Naive thymus-derived CD4-positive, alpha-beta T cell (primary cell): ENCODE measurements at regions not wholly inside any gene's neighbourhood (a gene's known extent, or its start where the extent isn't known, plus 50 kb on each side); places are given as distances from the start of the nearest gene placed in this dataset.

Experiments
- ATAC-seq: fragments of 150-1000 bp; cut with Tn5 transposase; 2 replicates; pipeline ENCODE4 v1.10.0; 2021; ENCODE audit warnings: mild to moderate bottlenecking, moderate library complexity
- CTCF ChIA-PET: fragments of 350-600 bp; sonication (Branson Sonifier 250); formaldehyde crosslinking; loops from one replicate; lab custom pipeline; 2021; ENCODE audit warnings: antibody characterized with exemption; lab: Charles Lee
- POLR2A ChIA-PET: fragments of 350-600 bp; sonication (Branson Sonifier 250); formaldehyde crosslinking; loops from one replicate; lab custom pipeline; 2021; ENCODE audit warnings: antibody characterized with exemption, inconsistent platforms; lab: Charles Lee
- DNase-seq, 9 donors: peaks; one replicate each; pipeline versions ENCODE4 v3.0.0 to v3.0.0-alpha.2; 2020 to 2022; ENCODE audit warnings: mixed read lengths in 1 of 9
- H3K27ac ChIP-seq: one replicate; pipeline ENCODE4 v1.7.0; 2013; ENCODE audit warnings: mild to moderate bottlenecking, low read depth, low read length, moderate library complexity
- H3K27me3 ChIP-seq, 2 donors: one replicate each; pipeline ENCODE4 v1.7.0; 2013; ENCODE audit warnings: low read length in 2 of 2, mild to moderate bottlenecking in 2 of 2, moderate library complexity in 2 of 2; ENCODE audit not compliant: control insufficient read depth in 2 of 2, insufficient read depth in 2 of 2
- H3K36me3 ChIP-seq, 3 experiments: 1 replicate in 2 of 3; 2 replicates in 1 of 3; pipeline ENCODE4 v1.7.0; 2013; ENCODE audit warnings: low read length in 3 of 3, mild to moderate bottlenecking in 3 of 3, moderate library complexity in 1 of 3; ENCODE audit not compliant: insufficient read depth in 3 of 3, control insufficient read depth in 2 of 3
- H3K4me1 ChIP-seq, 2 donors: one replicate each; pipeline ENCODE4 v1.7.0; 2013; ENCODE audit warnings: low read length in 2 of 2, mild to moderate bottlenecking in 2 of 2, moderate library complexity in 1 of 2; ENCODE audit not compliant: control insufficient read depth in 2 of 2, insufficient read depth in 2 of 2
- H3K4me3 ChIP-seq: 2 replicates; pipeline ENCODE4 v1.7.0; 2013; ENCODE audit warnings: mild to moderate bottlenecking, low read length
- H3K9me3 ChIP-seq, 3 experiments: 1 replicate in 2 of 3; 2 replicates in 1 of 3; pipeline ENCODE4 v1.7.0; 2013; ENCODE audit warnings: low read length in 3 of 3; ENCODE audit not compliant: control insufficient read depth in 2 of 3
- H3K27ac Mint-ChIP-seq, 9 donors: one replicate each; pipeline ENCODE4 v1.8.0; 2020 to 2022; ENCODE audit warnings: mixed read lengths in 9 of 9, mild to moderate bottlenecking in 8 of 9, moderate library complexity in 5 of 9, inconsistent platforms in 2 of 9
- H3K27me3 Mint-ChIP-seq, 5 donors: one replicate each; pipeline ENCODE4 v1.8.0; 2021 to 2022; ENCODE audit warnings: mixed read lengths in 5 of 5, mild to moderate bottlenecking in 1 of 5
- H3K36me3 Mint-ChIP-seq, 5 donors: one replicate each; pipeline ENCODE4 v1.8.0; 2020 to 2022; ENCODE audit warnings: mixed read lengths in 5 of 5, mild to moderate bottlenecking in 3 of 5, inconsistent platforms in 1 of 5
- H3K4me1 Mint-ChIP-seq, 7 donors: one replicate each; pipeline ENCODE4 v1.8.0; 2020 to 2022; ENCODE audit warnings: mixed read lengths in 7 of 7, mild to moderate bottlenecking in 3 of 7, inconsistent platforms in 1 of 7
- H3K4me3 Mint-ChIP-seq, 10 donors: one replicate each; pipeline ENCODE4 v1.8.0; 2020 to 2022; ENCODE audit warnings: mild to moderate bottlenecking in 10 of 10, mixed read lengths in 10 of 10, moderate library complexity in 6 of 10, inconsistent platforms in 2 of 10
- H3K9me3 Mint-ChIP-seq, 11 donors: one replicate each; pipeline ENCODE4 v1.8.0; 2020 to 2022; ENCODE audit warnings: mixed read lengths in 11 of 11, mild to moderate bottlenecking in 4 of 11, inconsistent platforms in 1 of 11, moderate library complexity in 1 of 11
- intact Hi-C, 2 donors: fragments of 100-400 bp; cut with micrococcal nuclease; formaldehyde crosslinking; loops; one replicate each; pipeline ENCODE4 v1.15.1; 2023

- H3K9me3 Mint-ChIP-seq: peaks cover 0 to 6% (median 0%) of the 10 kb centered on the region in 11 donors
- POLR2A ChIA-PET: no interaction called here
- no peak overlapping the region for H3K4me3 ChIP-seq
- H3K27ac ChIP-seq: no peak overlapping the region
- H3K9me3 ChIP-seq: no peaks in the 10 kb centered on the region
- intact Hi-C loops: no loop called here
- no peaks in the 10 kb centered on the region for H3K27me3 ChIP-seq
- H3K36me3 Mint-ChIP-seq: no peaks in the 10 kb centered on the region
- CTCF ChIA-PET: no interaction called here
- H3K27ac Mint-ChIP-seq: no peak overlapping the region
- DNase-seq (no peak), ATAC-seq (no peak)
- H3K27me3 Mint-ChIP-seq: no peaks in the 10 kb centered on the region
- no peaks in the 10 kb centered on the region for H3K36me3 ChIP-seq
- no peak overlapping the region for H3K4me3 Mint-ChIP-seq
- H3K4me1 Mint-ChIP-seq: no peaks in the 10 kb centered on the region
- no peaks in the 10 kb centered on the region for H3K4me1 ChIP-seq
These were observed 448.9 kb upstream of the ADGRL2 start for GRCh38 chr1:81351864-81352263.

DNA sequence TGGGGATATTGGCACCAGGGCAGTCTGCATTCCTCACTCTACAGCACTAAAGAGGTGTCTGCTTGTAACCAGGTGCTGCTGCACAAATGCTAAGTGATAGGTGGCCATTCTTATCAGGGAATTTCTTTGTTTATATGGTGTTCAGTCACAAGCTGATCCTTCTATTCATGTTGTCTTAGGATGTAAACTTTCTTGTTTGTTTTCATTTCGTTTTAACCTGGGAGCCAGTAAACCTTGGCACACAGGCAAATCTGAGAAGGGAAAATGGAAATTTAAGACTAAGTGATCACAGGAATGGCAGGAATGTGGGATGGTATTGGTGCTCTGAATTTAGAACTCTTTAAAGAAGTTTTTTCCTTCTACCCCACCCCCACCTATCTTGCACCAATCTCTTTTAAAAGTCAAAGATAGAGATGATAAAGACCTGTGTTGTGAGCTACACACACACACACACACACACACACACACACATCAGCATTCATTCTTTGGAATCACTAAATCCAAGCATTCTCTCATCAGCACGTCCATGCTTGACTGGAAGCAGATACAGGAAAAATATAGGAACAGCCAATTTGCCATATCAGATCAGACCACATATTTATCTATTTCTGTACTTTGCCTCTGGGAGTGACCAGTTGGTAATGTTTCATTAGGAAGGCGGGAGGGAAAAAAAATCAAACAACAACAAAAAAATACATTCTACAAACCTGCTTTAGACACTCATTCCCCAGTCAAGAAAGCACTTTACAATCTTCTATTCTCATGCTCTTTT lies 451.4 kb upstream of the ADGRL2 start:
- POLR2A ChIA-PET: no interaction called here
- Mint-ChIP-seq H3K4me1 (no peaks in the 10 kb centered on the region), H3K4me3 (no peak overlapping the region), H3K27me3 (no peaks in the 10 kb centered on the region), H3K27ac (no peak overlapping the region), H3K36me3 (no peaks in the 10 kb centered on the region), H3K9me3 (peaks cover 0 to 6% (median 1%) of the 10 kb centered on the region in 11 donors)
- Histone ChIP-seq H3K9me3 (no peaks in the 10 kb centered on the region), H3K36me3 (no peaks in the 10 kb centered on the region), H3K27ac (no peak overlapping the region), H3K4me3 (no peak overlapping the region), H3K4me1 (no peaks in the 10 kb centered on the region), H3K27me3 (no peaks in the 10 kb centered on the region)
- no peak for DNase-seq
- CTCF ChIA-PET: no interaction called here
- intact Hi-C loops: no loop called here
- no peak for ATAC-seq

GRCh38 chr1:81345110-81345509 lies 455.6 kb upstream of the ADGRL2 start:
- Mint-ChIP-seq H3K27me3 (no peaks in the 10 kb centered on the region), H3K36me3 (no peaks in the 10 kb centered on the region), H3K4me1 (no peaks in the 10 kb centered on the region), H3K4me3 (no peak overlapping the region), H3K27ac (no peak overlapping the region), H3K9me3 (peaks cover 0 to 2% (median 0%) of the 10 kb centered on the region in 11 donors)
- DNase-seq (no peak), ATAC-seq (no peak)
- Histone ChIP-seq H3K36me3 (no peaks in the 10 kb centered on the region), H3K27ac (no peak overlapping the region), H3K9me3 (no peaks in the 10 kb centered on the region), H3K4me1 (no peaks in the 10 kb centered on the region), H3K27me3 (no peaks in the 10 kb centered on the region), H3K4me3 (no peak overlapping the region)
- intact Hi-C loops: no loop called here
- CTCF ChIA-PET: no interaction called here
- POLR2A ChIA-PET: no interaction called here

GRCh38 chr1:81340239-81340638 lies 460.5 kb upstream of the ADGRL2 start:
- no peak for DNase-seq
- H3K9me3 Mint-ChIP-seq: peaks cover 0 to 11% (median 0%) of the 10 kb centered on the region in 11 donors

GRCh38 chr1:81337226-81337625 lies 463.5 kb upstream of the ADGRL2 start:
- intact Hi-C loops: no loop called here
- Histone ChIP-seq H3K27ac (no peak overlapping the region), H3K27me3 (no peaks in the 10 kb centered on the region), H3K4me1 (no peaks in the 10 kb centered on the region), H3K9me3 (no peaks in the 10 kb centered on the region), H3K4me3 (no peak overlapping the region), H3K36me3 (no peaks in the 10 kb centered on the region)
- CTCF ChIA-PET: no interaction called here
- Mint-ChIP-seq H3K4me3 (no peak overlapping the region), H3K27me3 (no peaks in the 10 kb centered on the region), H3K9me3 (peaks cover 0 to 11% (median 1%) of the 10 kb centered on the region in 11 donors), H3K4me1 (no peaks in the 10 kb centered on the region), H3K36me3 (no peaks in the 10 kb centered on the region), H3K27ac (no peak overlapping the region)
- DNase-seq (no peak), ATAC-seq (no peak)
- POLR2A ChIA-PET: no interaction called here

More at GRCh38 chr1:81340239-81340638, 460.5 kb upstream of the ADGRL2 start:
- no peak overlapping the region for H3K4me3 ChIP-seq
- no peaks in the 10 kb centered on the region for H3K27me3 ChIP-seq
- Mint-ChIP-seq H3K27ac (no peak overlapping the region), H3K27me3 (no peaks in the 10 kb centered on the region), H3K4me1 (no peaks in the 10 kb centered on the region), H3K4me3 (no peak overlapping the region), H3K36me3 (no peaks in the 10 kb centered on the region)
- ChIA-PET CTCF (no interaction called here), POLR2A (no interaction called here)
- no peaks in the 10 kb centered on the region for H3K36me3 ChIP-seq
- no peaks in the 10 kb centered on the region for H3K4me1 ChIP-seq
- ATAC-seq: no peak
- H3K9me3 ChIP-seq: no peaks in the 10 kb centered on the region
- intact Hi-C loops: no loop called here
- no peak overlapping the region for H3K27ac ChIP-seq

- Mint-ChIP-seq H3K9me3 (peaks cover 0 to 11% (median 1%) of the 10 kb centered on the region in 11 donors), H3K27ac (no peak overlapping the region), H3K27me3 (no peaks in the 10 kb centered on the region), H3K36me3 (no peaks in the 10 kb centered on the region), H3K4me1 (no peaks in the 10 kb centered on the region), H3K4me3 (no peak overlapping the region)
- Histone ChIP-seq H3K27me3 (no peaks in the 10 kb centered on the region), H3K4me3 (no peak overlapping the region), H3K36me3 (no peaks in the 10 kb centered on the region), H3K4me1 (no peaks in the 10 kb centered on the region), H3K27ac (no peak overlapping the region), H3K9me3 (no peaks in the 10 kb centered on the region)
- intact Hi-C loops: no loop called here
- ATAC-seq (no peak), DNase-seq (no peak)
- ChIA-PET CTCF (no interaction called here), POLR2A (no interaction called here)
These were observed 464.9 kb upstream of the ADGRL2 start for GRCh38 chr1:81335876-81336275.

DNA sequence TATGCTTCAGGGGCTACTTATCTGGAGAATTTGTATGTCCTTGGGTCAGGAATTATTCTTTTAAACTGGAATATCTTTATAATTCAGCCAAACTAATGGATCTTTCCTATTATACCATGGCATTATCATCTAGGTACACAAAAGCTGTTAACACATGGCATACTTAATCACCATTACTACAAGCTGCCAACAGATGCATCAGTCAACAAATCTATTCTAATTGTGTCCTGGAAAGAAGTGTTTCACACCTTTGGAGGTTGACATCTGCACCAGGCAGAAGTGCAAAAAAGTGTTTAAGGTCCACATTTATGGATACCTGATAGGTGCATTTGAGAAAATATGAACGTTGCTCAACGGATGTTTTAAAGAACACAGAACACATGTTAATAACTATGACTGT lies 470.2 kb upstream of the ADGRL2 start:
- Mint-ChIP-seq H3K27me3 (no peaks in the 10 kb centered on the region), H3K9me3 (peaks cover 0 to 2% (median 0%) of the 10 kb centered on the region in 11 donors), H3K36me3 (no peaks in the 10 kb centered on the region), H3K27ac (no peak overlapping the region), H3K4me1 (no peaks in the 10 kb centered on the region), H3K4me3 (no peak overlapping the region)
- Histone ChIP-seq H3K4me1 (no peaks in the 10 kb centered on the region), H3K36me3 (no peaks in the 10 kb centered on the region), H3K27ac (no peak overlapping the region), H3K27me3 (no peaks in the 10 kb centered on the region), H3K9me3 (no peaks in the 10 kb centered on the region), H3K4me3 (no peak overlapping the region)
- DNase-seq: no peak
- ChIA-PET POLR2A (no interaction called here), CTCF (no interaction called here)
- intact Hi-C loops: no loop called here
- no peak for ATAC-seq
